Ishikawa (cell line): ENCODE measurements at regions not wholly inside any gene's neighbourhood (a gene's known extent, or its start where the extent isn't known, plus 50 kb on each side); places are given as distances from the start of the nearest gene placed in this dataset.

Source experiments
- CEBPB ChIP-seq: IDR thresholded peaks from 2 replicates; pipeline ENCODE4 v1.6.1; 2012
- EP300 ChIP-seq: IDR thresholded peaks from 2 replicates; pipeline ENCODE4 v1.6.1; 2012; ENCODE audit warnings: borderline replicate concordance
- MAX ChIP-seq: IDR thresholded peaks from 2 replicates; pipeline ENCODE4 v1.6.1; 2012
- RAD21 ChIP-seq: IDR thresholded peaks from 2 replicates; pipeline ENCODE4 v1.6.1; 2012; ENCODE audit warnings: low read depth
- YY1 ChIP-seq: IDR thresholded peaks from 2 replicates; pipeline ENCODE4 v1.6.1; 2012; ENCODE audit warnings: low read depth

- no peak for TF ChIP-seq YY1
- no peak for TF ChIP-seq EP300
- no peak for TF ChIP-seq RAD21
- TF ChIP-seq MAX, result no peak
- TF ChIP-seq CEBPB, result no peak
Measured at GRCh38 chr10:57225920-57226319, 864.9 kb upstream of the ZWINT start.
